ENCODE measurements at regions not wholly inside any gene's neighbourhood (a gene's known extent, or its start where the extent isn't known, plus 50 kb on each side); places are given as distances from the start of the nearest gene placed in this dataset.

DNA sequence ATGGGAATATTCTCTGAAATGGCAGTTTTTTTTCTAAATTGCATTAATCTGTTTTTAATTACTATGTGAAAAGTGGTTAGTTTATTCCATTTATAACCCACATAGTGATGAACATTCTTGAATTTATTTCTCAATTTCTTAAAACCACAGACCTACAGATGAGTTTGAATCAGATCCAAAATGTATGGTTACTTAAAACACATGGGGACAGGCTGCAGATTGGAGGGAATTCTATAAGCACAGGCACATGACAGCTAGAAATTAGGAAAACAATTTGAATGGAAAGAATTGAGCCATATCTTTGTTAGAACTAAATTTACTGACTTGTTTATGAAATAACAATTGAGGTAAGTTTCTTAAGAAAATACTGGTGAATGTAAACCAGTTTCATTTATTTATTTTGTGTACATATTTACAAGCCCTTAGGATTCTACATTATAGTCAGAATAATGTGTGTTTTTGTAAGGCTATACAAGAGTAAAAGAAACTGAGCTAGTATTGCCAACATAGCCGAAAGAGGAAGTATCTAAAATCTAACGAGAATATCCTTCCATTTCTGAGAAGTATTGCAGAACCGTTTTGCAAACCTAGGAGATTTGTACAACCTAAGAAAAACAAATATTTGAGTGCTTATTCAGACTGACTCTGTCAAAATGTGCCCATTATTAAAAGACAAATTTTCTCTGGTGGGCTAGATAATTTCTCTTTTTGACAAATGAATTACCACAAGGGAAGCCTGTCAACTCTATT is 434.3 kb upstream of the SEMA3D start:
- no peaks in the 10 kb centered on the region for H3K27me3 ChIP-seq
- intact Hi-C loops (cut with DNase I; ENCODE audit: low total_unique reads) = no loop called here
- no peak for DNase-seq (ENCODE audit: low spot score in 2 of 2)
- no peak overlapping the region for H3K4me3 ChIP-seq
- no peaks in the 10 kb centered on the region for H3K4me1 ChIP-seq
- no peak for TF ChIP-seq POLR2AphosphoS5 (IDR thresholded peaks at IDR 0.05)
- no peak for TF ChIP-seq POLR2A (IDR thresholded peaks at IDR 0.05)
- TF ChIP-seq, protein P1, sequence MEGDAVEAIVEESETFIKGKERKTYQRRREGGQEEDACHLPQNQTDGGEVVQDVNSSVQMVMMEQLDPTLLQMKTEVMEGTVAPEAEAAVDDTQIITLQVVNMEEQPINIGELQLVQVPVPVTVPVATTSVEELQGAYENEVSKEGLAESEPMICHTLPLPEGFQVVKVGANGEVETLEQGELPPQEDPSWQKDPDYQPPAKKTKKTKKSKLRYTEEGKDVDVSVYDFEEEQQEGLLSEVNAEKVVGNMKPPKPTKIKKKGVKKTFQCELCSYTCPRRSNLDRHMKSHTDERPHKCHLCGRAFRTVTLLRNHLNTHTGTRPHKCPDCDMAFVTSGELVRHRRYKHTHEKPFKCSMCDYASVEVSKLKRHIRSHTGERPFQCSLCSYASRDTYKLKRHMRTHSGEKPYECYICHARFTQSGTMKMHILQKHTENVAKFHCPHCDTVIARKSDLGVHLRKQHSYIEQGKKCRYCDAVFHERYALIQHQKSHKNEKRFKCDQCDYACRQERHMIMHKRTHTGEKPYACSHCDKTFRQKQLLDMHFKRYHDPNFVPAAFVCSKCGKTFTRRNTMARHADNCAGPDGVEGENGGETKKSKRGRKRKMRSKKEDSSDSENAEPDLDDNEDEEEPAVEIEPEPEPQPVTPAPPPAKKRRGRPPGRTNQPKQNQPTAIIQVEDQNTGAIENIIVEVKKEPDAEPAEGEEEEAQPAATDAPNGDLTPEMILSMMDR (IDR thresholded peaks at IDR 0.05) = no peak
- peaks cover 0 to 7% of the 10 kb centered on the region in 2 donors for H3K9me3 ChIP-seq
- no peak overlapping the region for H3K27ac ChIP-seq
- H3K36me3 ChIP-seq = no peaks in the 10 kb centered on the region

DNA sequence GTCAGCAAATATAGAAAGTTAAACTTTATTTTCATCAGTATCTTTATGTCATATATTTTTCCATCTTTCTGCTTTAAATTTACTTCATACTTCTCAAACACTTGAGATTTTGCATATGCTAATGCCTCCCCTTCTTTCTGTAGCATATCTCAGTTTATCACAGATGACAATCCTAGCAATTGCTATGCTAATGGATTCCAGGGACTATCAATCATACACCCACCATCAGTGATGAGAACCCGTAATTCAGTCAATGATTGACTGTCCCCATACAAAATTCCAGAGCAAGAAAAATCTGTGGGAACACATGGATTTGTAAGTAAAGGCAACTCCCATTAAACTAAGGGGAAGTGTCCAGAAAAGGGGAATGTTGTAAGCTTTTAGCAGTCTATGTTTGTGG is 432.4 kb upstream of the SEMA3D start:
- H3K27me3 ChIP-seq = no peaks in the 10 kb centered on the region
- H3K4me3 ChIP-seq = no peak overlapping the region
- TF ChIP-seq POLR2AphosphoS5 (IDR thresholded peaks at IDR 0.05) (no peak), POLR2A (IDR thresholded peaks at IDR 0.05) (no peak)
- TF ChIP-seq, protein P1 (IDR thresholded peaks at IDR 0.05) = no peak
- H3K9me3 ChIP-seq = peaks cover 0 to 6% of the 10 kb centered on the region in 2 donors
- no peaks in the 10 kb centered on the region for H3K36me3 ChIP-seq
- H3K27ac ChIP-seq = no peak overlapping the region
- intact Hi-C loops (cut with DNase I; ENCODE audit: low total_unique reads) = no loop called here
- no peak for DNase-seq (ENCODE audit: low spot score in 2 of 2)
- H3K4me1 ChIP-seq = no peaks in the 10 kb centered on the region

DNA sequence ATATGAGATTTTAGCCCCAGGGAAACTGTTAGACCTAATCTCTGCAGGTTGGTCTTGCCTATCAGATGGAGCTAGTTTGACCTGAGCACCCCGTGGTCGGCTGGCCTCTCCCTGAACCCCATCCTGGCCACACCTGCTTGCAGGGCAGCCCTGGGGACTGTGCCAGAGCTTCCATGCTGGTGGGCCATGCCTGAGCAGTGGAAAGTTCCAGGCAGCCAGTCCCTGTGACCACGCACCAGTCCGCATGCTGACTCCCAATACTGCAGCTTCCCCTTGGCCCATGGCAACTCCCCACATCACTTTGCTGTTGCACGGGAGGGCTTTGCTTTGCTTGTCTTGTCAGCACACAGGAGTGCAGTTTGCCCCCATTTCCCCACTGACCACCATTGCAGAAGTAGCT is 427.8 kb upstream of the SEMA3D start:
- no peaks in the 10 kb centered on the region for H3K9me3 ChIP-seq
- no peak for DNase-seq (ENCODE audit: low spot score in 2 of 2)
- H3K4me3 ChIP-seq = no peak overlapping the region
- no peaks in the 10 kb centered on the region for H3K27me3 ChIP-seq
- H3K27ac ChIP-seq = no peak overlapping the region
- H3K4me1 ChIP-seq = no peaks in the 10 kb centered on the region
- no peak for TF ChIP-seq POLR2AphosphoS5 (IDR thresholded peaks at IDR 0.05)
- TF ChIP-seq, protein P1 (IDR thresholded peaks at IDR 0.05) = no peak
- no peak for TF ChIP-seq POLR2A (IDR thresholded peaks at IDR 0.05)
- intact Hi-C loops (cut with DNase I; ENCODE audit: low total_unique reads) = no loop called here
- no peaks in the 10 kb centered on the region for H3K36me3 ChIP-seq

DNA sequence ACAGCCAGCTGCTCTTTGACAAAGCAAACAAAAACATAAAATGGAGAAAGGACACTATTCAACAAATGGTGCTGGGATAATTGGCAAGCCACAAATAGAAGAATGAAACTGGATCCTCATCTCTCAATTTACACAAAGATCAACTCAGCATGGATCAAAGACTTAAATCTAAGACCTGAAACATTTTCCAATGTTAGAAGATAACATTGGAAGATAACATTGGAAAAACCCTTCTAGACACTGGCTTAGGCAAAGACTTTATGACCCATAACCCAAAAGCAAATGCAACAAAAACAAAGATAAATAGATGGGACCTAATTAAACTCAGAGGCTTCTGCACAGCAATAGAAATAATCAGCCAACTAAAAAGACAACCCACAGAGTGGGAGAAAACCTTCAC is 425.7 kb upstream of the SEMA3D start:
- H3K27me3 ChIP-seq = no peaks in the 10 kb centered on the region
- no peaks in the 10 kb centered on the region for H3K36me3 ChIP-seq
- H3K27ac ChIP-seq = no peak overlapping the region
- no peak for DNase-seq (ENCODE audit: low spot score in 2 of 2)
- no peak for TF ChIP-seq POLR2AphosphoS5 (IDR thresholded peaks at IDR 0.05)
- TF ChIP-seq, protein P1 (IDR thresholded peaks at IDR 0.05) = no peak
- no peak for TF ChIP-seq POLR2A (IDR thresholded peaks at IDR 0.05)
- no peak overlapping the region for H3K4me3 ChIP-seq
- intact Hi-C loops (cut with DNase I; ENCODE audit: low total_unique reads) = no loop called here
- H3K4me1 ChIP-seq = no peaks in the 10 kb centered on the region
- no peaks in the 10 kb centered on the region for H3K9me3 ChIP-seq

DNA sequence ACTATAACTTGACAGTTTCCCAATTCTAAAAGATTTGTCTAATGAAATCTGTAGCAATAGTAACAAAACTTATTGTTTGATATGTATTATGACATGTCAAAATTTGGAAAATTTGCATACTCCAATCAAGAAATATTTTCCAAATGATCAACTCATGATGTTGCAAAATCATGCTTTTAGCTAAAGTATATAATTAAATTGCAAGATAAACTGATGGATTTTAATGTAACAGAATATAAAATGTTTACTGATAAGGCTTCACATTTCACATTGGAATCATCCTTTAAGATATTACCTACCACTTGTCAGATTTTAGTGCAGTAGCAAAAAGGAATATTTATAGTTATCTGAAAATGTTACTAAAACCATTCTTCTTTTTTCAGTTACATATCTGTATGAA is 421.9 kb upstream of the SEMA3D start:
- no peak for DNase-seq (ENCODE audit: low spot score in 2 of 2)
- Histone ChIP-seq H3K9me3 (no peaks in the 10 kb centered on the region), H3K27me3 (no peaks in the 10 kb centered on the region), H3K36me3 (no peaks in the 10 kb centered on the region), H3K4me3 (no peak overlapping the region), H3K4me1 (no peaks in the 10 kb centered on the region), H3K27ac (no peak overlapping the region)
- TF ChIP-seq POLR2A (IDR thresholded peaks at IDR 0.05) (no peak), POLR2AphosphoS5 (IDR thresholded peaks at IDR 0.05) (no peak)
- TF ChIP-seq, protein P1 (IDR thresholded peaks at IDR 0.05) = no peak
- intact Hi-C loops (cut with DNase I; ENCODE audit: low total_unique reads) = no loop called here

Measured in breast epithelium (tissue), 4 donors.